ENCODE measurements at regions not wholly inside any gene's neighbourhood (a gene's known extent, or its start where the extent isn't known, plus 50 kb on each side); places are given as distances from the start of the nearest gene placed in this dataset.
A peak's percentile ranks its signal among the peaks of the same experiment; 100 is the strongest.

- H3K27ac ChIP-seq, result no peak overlapping the region
- ChIA-PET CTCF (interaction anchor here (1.0 kb wide), 2 partner anchors 11 to 153 kb away, joined by 3 to 4 read pairs; no protein-coding TSS in a partner anchor), POLR2A (ENCODE audit: low non-redundant PET) (no interaction called here)
- no peak for TF ChIP-seq CTCF (conservative IDR thresholded peaks at IDR 0.05; ENCODE audit: low read depth)
- DNase-seq (ENCODE audit: low spot score), result peak; percentile 56
These were observed 156.9 kb upstream of the FST start for GRCh38 chr5:53323511-53323910.

GRCh38 chr5:53323943-53324642 lies 156.3 kb upstream of the FST start:
- no peak for TF ChIP-seq CTCF (conservative IDR thresholded peaks at IDR 0.05; ENCODE audit: low read depth)
- CTCF ChIA-PET, result interaction anchor here (1.0 kb wide), 2 partner anchors 10 to 154 kb away, joined by 3 to 4 read pairs; no protein-coding TSS in a partner anchor
- POLR2A ChIA-PET (ENCODE audit: low non-redundant PET), result interaction anchor here (0.6 kb wide), 2 partner anchors 102 to 437 kb away, joined by 3 to 4 read pairs; no protein-coding TSS in a partner anchor
- DNase-seq (ENCODE audit: low spot score), result peak; percentile 71
- peak overlapping the region; percentile 66; the same call in 1 of the 2 replicates for H3K27ac ChIP-seq

- no peak for TF ChIP-seq CTCF (conservative IDR thresholded peaks at IDR 0.05; ENCODE audit: low read depth)
- H3K27ac ChIP-seq, result no peak overlapping the region
- ChIA-PET CTCF (interaction anchor here (0.7 kb wide), 1 partner anchor 1884 kb away, joined by 3 read pairs; no protein-coding TSS in a partner anchor), POLR2A (ENCODE audit: low non-redundant PET) (no interaction called here)
- DNase-seq (ENCODE audit: low spot score), result no peak
These were observed 153.8 kb upstream of the FST start for GRCh38 chr5:53326424-53327153.

- ChIA-PET POLR2A (ENCODE audit: low non-redundant PET) (no interaction called here), CTCF (no interaction called here)
- no peak overlapping the region for H3K27ac ChIP-seq
- no peak for TF ChIP-seq CTCF (conservative IDR thresholded peaks at IDR 0.05; ENCODE audit: low read depth)
- no peak for DNase-seq (ENCODE audit: low spot score)
These were observed 152.6 kb upstream of the FST start for GRCh38 chr5:53327811-53328334.

- POLR2A ChIA-PET (ENCODE audit: low non-redundant PET), result no interaction called here
- CTCF ChIA-PET, result no interaction called here
- no peak overlapping the region for H3K27ac ChIP-seq
- no peak for DNase-seq (ENCODE audit: low spot score)
- no peak for TF ChIP-seq CTCF (conservative IDR thresholded peaks at IDR 0.05; ENCODE audit: low read depth)
These were observed 149.9 kb upstream of the FST start for GRCh38 chr5:53330491-53330890.

GRCh38 chr5:53331463-53331862 lies 149.0 kb upstream of the FST start:
- ChIA-PET CTCF (interaction anchor here (0.5 kb wide), 1 partner anchor 182 kb away, joined by 3 read pairs; no protein-coding TSS in a partner anchor), POLR2A (ENCODE audit: low non-redundant PET) (interaction anchor here (0.6 kb wide), 1 partner anchor 43 kb away, joined by 3 read pairs; no protein-coding TSS in a partner anchor)
- no peak overlapping the region for H3K27ac ChIP-seq
- no peak for TF ChIP-seq CTCF (conservative IDR thresholded peaks at IDR 0.05; ENCODE audit: low read depth)
- DNase-seq (ENCODE audit: low spot score), result peak; percentile 90
